HG02981 (cell line): ENCODE measurements at regions not wholly inside any gene's neighbourhood (a gene's known extent, or its start where the extent isn't known, plus 50 kb on each side); places are given as distances from the start of the nearest gene placed in this dataset.

Experiments used
- ATAC-seq: cut with Tn5 transposase; IDR thresholded peaks from one replicate; pipeline ENCODE4 v1.9.1; 2021; ENCODE audit warnings: mild to moderate bottlenecking, moderate library complexity; ENCODE audit not compliant: unreplicated experiment

DNA sequence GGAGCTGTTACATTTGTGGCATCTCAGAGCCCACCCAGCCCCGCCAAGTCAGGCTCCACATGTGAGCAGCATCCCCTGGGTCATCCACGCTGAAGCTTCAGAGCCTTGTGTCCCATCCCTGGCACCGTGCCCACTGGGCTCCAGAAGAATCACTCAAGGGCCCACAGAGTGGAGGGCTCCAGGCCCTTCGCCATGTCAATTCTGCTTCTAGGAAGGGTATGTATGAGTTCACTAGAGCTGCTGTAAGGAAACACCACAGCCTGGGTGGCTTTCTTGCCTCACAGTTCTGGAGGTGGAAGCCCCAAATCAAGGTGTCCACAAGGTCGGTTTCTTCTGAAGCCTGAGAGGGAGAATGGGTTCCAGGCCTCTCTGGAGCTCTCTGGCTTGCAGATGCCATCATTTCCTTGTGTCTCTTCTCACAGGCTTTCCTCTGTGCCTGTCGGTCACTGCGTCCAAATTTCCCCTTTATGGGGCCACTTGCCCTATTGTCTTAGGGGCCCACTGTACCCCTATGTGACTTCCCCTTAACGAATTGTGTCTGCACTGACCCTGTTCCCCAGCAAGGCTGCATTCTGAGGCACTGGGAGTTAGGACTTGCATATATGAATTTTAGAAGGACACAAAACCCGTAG is 1476.0 kb downstream of the TBC1D22A start:
- no peak for ATAC-seq

DNA sequence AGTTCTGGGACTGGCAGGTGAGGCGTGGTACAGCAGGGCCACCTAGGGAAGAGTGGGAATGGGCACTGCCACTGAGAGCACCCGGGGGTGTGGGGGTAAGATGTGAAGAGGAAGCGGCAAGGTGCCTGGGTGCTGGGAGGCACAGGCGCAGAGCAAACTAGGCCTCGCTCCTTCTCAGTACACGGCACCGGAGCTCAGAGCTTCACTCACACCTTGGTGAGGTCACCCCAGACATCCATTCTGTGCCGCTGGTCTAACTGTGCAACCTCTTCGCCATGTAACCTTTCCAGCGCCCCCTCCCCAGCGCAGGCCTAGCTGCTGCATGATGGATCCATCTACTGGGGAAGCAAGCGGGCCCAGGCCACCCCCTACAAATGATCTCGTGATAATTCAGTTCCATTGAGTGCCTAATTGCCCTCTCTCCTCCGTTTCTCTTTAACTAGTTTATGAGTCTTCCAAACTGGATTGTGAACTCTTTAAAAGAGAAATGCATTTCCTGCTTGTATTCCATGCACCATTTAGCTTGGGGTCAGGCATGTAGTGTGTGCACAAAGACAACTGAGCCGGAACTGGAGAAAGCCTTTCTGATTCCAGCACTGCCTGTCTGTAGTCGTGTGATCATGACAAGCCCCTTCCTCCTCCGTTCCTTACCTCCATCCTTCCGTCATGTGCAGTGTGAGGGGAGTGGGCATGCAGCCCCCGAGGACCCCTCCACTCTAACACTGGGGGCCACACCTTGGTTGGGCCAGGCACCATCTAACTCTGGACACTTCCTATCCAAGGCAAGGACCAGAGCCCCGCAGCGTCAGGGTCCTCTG is 1475.2 kb downstream of the TBC1D22A start:
- no peak for ATAC-seq

DNA sequence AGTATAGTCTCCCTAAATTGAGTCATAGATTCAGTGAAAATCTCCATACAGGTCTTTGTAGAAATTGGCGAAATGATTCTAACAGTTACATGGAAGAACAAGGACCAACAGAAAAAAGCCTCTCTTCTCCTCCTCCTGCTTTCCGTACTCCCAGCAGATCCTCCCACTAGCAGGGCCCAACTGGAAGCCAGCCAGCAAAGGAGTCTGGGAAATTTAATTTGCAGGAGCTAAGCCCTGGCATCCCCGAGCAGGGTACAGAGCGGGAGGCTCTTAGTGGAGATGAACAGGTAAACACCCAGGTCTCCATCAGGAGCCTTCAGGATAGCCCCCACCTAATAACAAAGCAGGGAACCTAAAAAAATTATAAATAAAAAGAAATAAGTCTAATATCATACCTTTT is 1473.8 kb downstream of the TBC1D22A start:
- ATAC-seq: no peak

DNA sequence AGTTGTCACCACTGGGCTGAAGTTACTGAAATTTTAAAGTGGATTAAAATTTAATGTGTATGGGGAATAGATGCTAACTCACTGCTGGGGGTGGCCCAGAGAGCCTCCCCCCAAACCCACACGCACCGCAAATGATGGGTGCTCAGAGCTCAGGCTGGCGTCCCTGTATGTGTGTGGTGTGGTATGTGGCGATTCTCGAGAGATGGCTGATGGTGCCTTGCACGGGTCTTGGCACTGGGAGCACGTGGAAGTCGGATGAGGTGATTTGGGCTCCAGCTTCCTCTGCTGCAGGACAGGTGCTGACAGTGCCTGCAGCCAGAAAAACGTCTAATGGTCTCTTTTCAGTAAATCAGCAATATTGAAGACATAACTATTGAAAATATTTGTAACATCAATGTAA is 1473.3 kb downstream of the TBC1D22A start:
- no peak for ATAC-seq

DNA sequence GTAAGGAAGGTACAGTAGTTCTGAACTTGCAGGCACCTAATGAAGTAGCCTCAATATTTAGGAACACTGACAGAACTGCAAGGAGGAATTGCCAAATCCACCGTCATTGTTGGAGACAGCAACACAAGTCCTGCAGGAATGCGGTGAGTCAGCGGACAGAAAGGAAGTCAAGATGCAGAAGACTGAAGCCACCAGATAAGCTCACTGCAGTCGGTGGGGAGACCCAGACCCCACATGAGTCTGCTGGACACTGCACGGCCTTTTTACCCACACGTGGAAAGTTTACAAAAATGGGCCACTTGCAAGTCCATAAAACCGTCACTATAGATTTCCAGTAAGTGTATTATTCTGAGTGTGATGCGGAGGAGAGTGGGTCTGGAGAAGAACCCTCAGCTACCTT is 1471.6 kb downstream of the TBC1D22A start:
- no peak for ATAC-seq

DNA sequence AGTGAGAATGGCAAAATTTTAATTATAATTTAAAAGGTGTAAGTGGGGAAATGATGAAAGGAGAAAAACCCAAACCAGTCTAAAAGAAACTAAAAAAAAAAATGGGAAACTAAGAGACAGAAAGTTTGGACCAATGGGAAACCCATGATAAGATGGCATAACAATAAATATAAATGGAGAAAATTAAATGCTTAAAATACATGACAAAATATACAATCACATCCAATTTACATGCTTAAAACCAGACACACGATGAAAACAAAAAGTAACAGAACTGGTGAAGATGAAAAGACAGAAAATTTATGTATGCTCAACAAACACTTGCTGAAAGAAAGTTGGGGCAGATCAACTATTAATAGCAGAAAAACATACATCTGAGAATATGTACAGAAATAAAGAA is 1471.1 kb downstream of the TBC1D22A start:
- ATAC-seq: no peak

DNA sequence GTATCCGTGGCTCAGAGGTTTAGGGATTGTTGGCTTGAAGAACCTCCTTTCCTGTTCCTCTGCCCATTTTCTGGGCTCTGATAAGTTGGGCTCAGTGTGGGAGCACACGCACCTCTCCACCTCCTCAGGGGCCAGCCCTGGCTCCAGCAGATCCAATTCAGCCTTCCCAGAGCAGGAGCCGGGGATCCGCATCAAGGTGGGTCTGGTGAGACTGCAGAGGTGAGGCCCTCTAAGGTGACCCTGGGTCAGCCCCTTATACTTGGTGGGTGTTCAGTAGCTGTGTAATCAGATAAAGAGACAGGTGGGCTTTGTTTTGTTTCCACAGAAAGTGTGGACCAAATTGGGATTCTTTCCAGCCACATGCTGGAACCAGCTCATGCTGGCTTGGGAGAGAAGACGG is 1466.0 kb downstream of the TBC1D22A start:
- no peak for ATAC-seq

DNA sequence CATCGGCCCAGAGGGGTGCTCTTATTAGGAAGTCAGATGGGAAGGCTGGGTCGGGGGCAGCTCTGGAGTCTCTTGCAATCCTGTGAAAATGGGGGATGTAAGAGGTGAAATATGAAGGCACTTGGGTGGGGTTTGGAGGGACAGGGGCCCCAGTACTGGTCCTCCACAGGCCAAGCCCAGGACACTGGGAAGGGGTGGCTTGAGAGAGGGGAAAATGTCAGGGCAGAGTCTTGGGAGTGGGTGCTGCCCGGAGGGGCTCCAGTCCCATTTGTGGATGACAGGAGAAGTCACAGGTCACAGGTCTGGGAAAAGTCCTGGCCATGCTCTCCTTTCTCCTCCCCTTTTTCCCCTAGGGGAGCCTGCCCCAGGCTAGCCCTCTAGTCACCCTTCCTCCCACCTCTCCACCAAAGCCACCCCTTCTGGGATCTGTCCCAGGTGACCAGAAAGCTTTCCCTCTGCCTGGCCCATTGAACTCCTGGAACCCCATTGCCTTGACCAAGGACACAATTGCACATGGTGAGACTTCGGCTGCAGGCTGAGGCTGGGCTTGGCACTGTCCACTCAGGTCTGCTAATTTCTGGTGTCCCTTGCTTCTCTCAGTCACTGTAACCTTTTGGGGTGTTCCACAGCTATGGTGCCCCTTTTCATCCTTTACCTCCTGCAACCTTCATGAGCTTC is 1465.0 kb downstream of the TBC1D22A start:
- ATAC-seq: no peak

DNA sequence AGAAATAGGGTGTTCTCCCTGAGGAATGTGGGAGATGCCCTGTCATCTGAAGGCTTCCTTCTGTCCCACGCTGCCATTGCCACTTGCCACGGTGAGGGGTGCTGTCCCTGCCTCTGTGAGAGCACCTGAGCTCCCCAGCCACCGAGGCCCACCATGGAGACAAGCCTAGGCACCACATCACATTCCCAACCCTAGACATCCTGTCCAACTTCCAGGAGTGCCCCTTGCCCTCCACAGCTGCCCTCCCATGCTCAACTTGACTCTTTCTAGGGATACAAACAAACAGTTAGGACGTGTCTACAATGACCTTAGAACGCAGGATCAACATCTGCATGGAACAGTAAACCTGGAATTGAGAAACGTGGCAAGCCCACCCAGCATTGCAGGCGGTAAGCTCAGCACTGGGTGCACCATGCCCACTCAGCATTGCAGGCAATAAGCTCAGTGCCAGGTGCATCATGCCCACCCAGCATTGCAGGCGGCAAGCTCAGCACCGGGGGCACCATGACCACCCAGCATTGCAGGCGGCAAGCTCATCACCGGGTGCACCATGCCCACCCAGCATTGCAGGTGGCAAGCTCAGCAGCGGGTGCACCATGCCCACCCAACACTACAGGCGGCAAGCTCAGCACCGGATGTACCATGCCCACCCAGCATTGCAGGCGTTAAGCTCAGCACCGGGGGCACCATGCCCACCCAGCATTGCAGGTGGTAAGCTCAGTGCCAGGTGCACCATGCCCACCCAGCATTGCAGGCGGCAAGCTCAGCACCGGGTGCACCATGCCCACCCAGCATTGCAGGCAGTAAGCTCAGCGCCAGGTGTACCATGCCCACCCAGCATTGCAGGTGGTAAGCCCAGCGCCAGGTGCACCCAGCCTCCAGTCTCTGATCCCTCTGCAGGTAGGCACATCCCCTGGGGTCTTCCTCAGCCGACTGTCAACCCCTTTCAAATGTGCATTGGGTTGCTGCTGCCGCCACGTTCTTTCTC is 1463.9 kb downstream of the TBC1D22A start:
- no peak for ATAC-seq

DNA sequence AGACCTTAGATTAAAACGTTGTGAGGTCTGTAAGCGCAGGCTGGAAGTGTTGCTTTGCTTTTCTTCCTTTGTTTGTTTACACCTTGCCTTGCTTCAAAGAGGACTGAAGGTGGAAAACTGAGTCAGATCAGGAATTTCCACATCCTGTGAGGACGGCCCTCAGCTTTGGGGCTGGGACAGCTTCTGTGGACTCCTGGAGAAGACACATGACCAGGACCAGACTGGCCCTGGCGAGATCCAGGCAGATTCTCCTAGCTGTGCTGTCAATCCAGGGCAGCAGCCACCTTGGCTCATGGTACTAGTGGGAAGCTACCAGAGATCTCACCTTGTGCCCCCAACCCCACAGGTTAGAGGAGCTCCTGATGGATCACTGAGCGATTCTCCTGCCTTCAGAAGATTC is 1461.9 kb downstream of the TBC1D22A start:
- no peak for ATAC-seq

DNA sequence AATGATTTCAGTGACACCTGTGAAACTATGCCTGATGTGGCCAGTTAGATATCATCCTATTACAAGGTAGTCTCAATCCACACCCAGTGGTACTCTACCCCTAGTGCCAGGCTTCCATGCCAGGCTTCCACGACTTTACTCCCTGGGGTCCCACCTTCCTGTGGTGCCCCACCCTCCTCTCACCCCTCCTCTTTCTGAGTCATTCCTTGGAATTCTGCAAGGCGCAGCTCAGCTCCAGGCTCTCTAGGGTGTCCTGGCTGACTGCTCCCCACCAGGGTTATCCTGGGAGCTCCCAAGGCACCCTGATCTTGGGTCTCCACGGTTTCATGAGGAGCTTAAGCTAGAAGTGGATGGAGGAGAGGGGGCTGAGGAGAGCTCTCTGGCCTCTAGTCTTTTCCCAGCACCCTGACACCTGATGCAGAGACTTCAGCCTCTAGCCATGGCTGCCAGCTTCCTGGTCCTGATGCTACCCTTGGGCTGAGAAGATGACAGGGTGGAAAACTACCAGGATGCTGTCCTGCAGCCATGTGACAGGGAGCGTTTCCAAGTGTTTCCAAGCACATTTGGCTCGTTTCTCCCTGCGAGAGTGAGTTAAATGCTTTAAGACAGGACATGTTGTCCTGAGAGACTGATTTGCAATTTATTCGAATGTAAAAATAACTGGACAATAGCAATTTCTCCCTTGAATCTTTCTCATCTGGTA is 1461.2 kb downstream of the TBC1D22A start:
- no peak for ATAC-seq

DNA sequence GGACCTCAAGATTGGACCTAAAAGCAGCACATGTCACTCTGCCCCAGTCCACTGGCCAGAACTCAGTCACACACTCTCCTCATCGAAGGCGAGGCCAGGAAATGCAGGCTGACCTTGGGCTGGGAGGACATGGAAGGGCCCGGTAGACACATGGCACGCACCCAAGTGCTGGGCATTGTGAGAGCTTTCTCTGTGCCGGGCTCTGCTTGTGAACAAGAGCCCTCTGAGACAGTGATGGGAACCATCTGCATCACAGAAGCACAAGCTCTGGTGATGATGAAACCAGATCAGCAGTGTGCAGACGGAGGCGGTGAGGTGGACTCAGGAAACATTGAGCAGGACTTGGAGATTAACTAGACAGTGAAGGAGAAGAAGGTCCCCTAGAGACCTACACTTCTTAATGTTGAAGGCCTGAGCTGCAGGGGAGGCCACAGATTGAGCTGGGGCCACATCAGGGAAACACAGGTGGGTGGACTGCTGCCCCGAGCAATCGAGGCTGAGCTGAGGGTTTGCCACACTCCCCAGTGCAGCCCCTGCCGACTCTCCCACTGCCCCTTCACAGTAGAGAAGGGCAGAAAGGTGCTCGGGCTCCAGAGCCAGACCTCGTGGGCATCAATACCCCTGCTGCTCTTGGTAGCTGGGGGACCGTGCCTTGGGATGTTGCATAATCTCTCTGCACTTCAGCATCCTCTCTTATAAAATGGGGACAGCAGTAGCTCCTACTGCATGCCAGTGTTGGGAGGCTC is 1460.5 kb downstream of the TBC1D22A start:
- no peak for ATAC-seq

DNA sequence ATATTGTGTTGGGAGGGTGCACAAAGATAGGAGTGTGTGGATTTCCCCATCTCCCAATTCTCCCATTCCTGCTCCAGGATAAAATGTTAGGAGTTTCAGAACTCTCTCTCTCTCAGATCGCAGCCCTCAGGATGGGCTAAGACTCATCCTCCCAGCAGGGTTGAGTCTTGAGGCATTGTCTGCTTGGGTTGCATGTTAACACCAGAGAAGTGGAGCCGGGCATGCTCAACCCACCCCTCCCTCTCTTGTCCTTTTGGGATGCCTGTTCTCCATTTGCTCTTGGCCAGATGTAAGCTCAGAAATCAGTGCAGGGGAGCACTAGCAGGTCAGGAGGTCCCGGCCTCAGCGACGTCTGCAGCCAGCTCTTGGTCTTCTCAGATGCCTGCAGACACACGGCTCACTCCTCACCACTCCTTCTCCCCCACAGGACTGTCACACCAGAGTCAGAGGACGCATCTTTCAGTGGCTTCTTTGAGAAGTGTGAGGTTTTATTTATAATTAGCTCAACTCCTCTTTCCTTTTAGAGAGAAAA is 1456.5 kb downstream of the TBC1D22A start:
- no peak for ATAC-seq

DNA sequence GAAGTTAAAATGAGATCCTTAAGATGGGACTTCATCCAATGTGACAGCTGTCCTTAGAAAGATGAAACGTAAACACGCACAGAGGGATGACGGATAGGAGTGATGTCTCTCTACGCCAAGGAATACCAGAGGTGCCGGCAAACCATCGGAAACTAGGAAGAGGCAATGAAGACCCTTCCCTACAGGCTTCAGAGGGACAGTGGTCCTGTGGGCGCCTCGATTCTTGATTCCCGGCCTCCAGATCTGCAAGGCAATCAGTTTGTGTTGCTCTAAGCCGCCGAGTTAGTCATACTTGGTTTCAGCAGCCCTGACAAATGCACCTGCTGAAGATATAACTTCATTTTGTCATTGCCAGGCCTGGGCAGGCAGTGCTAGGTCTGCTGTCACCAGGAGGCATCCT is 1455.1 kb downstream of the TBC1D22A start:
- no peak for ATAC-seq

DNA sequence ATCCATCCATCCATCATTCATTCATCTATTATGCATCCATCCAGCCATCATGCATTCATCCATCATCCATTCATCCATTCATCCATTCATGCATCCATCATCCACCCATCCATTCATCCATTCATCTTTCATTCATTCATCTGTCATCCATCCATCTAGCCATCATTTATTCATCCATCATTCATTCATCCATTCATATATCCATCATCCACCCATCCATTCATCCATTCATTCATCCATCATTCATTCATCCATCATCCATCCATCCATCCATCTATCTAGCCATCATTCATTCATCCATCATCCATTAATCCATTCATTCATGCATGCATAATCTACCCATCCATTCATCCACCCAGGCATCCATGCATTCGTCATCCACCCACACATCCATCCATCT is 1450.3 kb downstream of the TBC1D22A start:
- no peak for ATAC-seq

DNA sequence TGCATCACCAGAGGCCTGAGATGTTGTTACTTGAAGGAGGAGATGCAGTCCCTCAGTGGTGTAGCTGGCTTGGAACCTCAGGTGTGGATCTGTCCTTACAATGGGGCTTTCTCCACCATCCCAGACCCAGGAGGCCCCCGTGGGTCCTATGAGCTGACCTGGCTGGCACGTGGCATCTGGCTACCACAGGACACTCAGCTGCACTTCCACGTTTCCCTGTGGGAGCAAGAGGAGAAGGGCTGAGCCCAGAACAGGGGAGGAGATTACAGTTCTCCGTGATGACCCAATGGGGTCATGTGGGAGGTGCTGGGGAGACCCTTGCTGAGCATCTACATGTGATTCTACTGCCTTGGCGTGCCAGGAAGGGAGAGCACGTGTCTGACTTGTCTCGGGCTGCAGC is 1448.4 kb downstream of the TBC1D22A start:
- ATAC-seq: no peak

DNA sequence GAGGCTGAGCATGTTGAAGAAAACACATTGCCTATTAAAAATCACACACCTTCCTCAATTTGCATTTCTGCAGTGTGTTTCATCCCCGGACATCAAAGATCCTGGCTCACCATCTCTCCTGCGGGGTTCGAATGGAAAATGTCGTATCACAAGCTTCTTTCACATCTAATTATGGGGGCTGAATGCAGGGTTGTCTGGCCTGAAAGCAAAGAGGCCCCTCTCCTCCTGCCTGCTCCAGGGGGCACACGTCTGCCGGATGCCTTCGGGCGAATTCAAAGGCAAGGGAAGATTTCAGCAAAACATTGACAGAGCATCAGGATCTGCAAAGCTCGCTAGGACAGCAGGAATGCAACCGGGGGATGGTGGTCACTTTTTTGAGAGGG is 1447.7 kb downstream of the TBC1D22A start:
- no peak for ATAC-seq

DNA sequence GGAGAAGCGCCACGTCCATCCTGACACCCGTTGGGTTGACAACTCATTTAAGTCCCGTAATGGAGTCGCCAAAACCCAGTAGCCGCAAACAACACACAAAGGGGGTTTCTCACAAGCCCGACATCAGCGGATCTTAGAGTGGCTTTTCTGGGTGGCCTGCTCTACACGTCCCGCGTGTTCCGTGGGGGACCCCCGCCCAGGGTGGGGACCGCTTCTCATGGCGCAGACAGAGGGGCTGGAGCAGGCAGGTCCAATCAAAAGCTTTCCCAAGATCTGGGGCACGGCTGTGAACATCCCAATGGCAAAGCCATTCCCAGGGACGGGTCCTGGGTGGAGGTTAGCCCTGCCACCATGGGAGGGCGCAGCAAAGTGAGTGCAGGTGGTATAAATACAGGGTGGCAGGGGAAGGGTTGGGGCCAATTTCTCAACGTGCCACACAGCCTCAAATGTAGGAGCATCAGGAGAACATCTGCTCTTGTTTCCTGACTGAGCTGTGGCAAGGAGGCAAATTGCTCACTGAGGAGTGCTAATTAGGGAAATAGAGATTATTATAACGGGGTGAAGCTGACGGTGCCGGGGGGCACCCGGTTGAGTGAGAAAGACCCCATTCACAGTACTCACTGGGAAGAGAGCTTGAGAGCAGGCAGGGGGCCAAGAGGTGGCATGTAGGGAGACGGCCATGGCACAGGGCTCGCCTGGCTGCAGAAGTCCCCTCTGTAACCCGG is 1447.2 kb downstream of the TBC1D22A start:
- no peak for ATAC-seq

DNA sequence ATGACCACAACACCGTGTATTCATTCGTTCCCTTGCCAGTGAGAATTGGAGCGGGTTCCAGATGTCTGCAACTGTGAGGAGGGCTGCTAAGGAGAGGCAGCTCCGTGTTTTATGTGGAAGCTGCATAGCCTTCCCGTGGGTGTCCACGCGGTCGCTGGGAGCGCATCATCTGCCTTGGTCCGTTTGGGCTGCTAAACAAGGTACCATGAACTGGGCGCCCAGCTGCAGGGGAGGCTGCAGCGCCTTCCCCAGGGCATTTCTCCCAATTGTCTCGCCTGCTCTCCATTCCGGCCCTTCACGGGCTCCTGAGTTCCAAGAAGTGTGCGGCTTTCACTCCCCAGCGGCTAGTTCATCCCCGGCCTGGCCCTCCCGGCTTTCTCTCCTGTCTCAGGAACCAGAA is 1446.4 kb downstream of the TBC1D22A start:
- ATAC-seq: no peak
